PC-9 (cell line): ENCODE measurements at regions not wholly inside any gene's neighbourhood (a gene's known extent, or its start where the extent isn't known, plus 50 kb on each side); places are given as distances from the start of the nearest gene placed in this dataset.

ENCODE experiments used
- EZH2 ChIP-seq: fragments of 200-600 bp; sonication (generic); IDR thresholded peaks from 2 replicates; pipeline ENCODE4 v1.8.0; 2017; ENCODE audit warnings: antibody characterized with exemption, low read depth
- TF ChIP-seq, protein P1 (sequence below): fragments of 200-600 bp; sonication (generic); conservative IDR thresholded peaks from 2 replicates; pipeline ENCODE4 v1.6.1; 2017; ENCODE audit warnings: mixed run types, antibody characterized with exemption, mild to moderate bottlenecking, moderate library complexity

DNA sequence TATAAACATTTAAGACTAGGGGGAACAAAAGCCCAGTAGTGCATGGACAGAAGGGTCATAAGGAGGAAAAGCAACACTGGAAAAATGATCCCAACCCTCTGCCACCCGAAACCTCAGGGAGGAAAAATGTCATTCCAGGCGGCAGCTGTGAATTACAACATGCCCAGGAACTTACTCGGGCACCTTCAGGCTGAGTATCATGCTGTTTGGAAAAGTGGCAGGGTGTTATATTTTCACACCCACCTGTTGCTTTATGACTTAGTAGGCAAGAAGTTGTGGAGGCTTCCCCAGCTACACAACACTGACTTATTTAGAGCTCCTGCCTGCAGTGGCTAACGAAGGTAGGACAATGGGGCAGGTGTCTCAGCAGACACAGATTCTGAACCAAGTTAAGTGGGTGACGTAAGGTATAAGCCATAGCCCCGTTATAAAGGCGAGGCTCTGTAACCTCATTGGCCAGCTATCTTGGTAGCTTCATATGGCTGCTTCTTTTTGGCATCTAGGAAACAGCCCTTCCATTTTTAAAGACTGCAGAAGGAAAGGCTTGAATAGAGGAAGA lies 96.1 kb upstream of the IFNG-AS1 start:
- TF ChIP-seq, protein P1, sequence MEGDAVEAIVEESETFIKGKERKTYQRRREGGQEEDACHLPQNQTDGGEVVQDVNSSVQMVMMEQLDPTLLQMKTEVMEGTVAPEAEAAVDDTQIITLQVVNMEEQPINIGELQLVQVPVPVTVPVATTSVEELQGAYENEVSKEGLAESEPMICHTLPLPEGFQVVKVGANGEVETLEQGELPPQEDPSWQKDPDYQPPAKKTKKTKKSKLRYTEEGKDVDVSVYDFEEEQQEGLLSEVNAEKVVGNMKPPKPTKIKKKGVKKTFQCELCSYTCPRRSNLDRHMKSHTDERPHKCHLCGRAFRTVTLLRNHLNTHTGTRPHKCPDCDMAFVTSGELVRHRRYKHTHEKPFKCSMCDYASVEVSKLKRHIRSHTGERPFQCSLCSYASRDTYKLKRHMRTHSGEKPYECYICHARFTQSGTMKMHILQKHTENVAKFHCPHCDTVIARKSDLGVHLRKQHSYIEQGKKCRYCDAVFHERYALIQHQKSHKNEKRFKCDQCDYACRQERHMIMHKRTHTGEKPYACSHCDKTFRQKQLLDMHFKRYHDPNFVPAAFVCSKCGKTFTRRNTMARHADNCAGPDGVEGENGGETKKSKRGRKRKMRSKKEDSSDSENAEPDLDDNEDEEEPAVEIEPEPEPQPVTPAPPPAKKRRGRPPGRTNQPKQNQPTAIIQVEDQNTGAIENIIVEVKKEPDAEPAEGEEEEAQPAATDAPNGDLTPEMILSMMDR = no peak
- no peak for TF ChIP-seq EZH2
